ENCODE measurements at regions not wholly inside any gene's neighbourhood (a gene's known extent, or its start where the extent isn't known, plus 50 kb on each side); places are given as distances from the start of the nearest gene placed in this dataset.

DNA sequence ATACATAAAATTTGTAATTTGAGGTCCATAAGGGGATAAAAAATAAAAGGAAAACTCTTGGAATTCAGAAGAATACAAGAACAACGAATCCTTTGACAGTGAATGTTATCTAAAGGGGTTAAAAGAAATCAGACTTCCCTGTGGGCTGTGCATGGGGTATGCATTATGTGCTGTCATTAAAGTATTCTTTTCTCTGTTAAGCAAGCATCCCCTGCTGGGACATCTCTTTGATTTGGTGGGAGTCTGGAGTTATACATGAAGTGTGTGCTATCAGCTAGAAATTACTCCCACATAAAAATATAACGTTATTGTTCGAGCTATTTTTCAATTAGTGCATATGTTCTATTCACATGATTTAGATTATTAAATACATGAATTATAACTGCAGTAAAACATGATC, 195.2 kb downstream of the CENPW start:
- no peak overlapping the region for H3K27ac ChIP-seq (replicated peaks in 1 of 4)
- H3K27me3 ChIP-seq = no peaks in the 10 kb centered on the region
- H3K4me1 ChIP-seq = peaks cover 0 to 49% (median 36%) of the 10 kb centered on the region in 4 donors
- WGBS = 75% methylated on average over 3 of the region's 3 CpGs
- intact Hi-C loops (cut with DNase I) = no loop called here
- H3K36me3 ChIP-seq = no peaks in the 10 kb centered on the region
- H3K9me3 ChIP-seq = no peaks in the 10 kb centered on the region
- H3K4me3 ChIP-seq = no peak overlapping the region
- DNase-seq (ENCODE audit: extremely low spot score) = no peak
- TF ChIP-seq, protein P1, sequence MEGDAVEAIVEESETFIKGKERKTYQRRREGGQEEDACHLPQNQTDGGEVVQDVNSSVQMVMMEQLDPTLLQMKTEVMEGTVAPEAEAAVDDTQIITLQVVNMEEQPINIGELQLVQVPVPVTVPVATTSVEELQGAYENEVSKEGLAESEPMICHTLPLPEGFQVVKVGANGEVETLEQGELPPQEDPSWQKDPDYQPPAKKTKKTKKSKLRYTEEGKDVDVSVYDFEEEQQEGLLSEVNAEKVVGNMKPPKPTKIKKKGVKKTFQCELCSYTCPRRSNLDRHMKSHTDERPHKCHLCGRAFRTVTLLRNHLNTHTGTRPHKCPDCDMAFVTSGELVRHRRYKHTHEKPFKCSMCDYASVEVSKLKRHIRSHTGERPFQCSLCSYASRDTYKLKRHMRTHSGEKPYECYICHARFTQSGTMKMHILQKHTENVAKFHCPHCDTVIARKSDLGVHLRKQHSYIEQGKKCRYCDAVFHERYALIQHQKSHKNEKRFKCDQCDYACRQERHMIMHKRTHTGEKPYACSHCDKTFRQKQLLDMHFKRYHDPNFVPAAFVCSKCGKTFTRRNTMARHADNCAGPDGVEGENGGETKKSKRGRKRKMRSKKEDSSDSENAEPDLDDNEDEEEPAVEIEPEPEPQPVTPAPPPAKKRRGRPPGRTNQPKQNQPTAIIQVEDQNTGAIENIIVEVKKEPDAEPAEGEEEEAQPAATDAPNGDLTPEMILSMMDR (IDR thresholded peaks at IDR 0.05) = no peak
- TF ChIP-seq EP300 (IDR thresholded peaks at IDR 0.05) = no peak
- TF ChIP-seq POLR2AphosphoS5 (IDR thresholded peaks at IDR 0.05) = no peak
- no peak for TF ChIP-seq POLR2A (IDR thresholded peaks at IDR 0.05; ENCODE audit: low read depth)

DNA sequence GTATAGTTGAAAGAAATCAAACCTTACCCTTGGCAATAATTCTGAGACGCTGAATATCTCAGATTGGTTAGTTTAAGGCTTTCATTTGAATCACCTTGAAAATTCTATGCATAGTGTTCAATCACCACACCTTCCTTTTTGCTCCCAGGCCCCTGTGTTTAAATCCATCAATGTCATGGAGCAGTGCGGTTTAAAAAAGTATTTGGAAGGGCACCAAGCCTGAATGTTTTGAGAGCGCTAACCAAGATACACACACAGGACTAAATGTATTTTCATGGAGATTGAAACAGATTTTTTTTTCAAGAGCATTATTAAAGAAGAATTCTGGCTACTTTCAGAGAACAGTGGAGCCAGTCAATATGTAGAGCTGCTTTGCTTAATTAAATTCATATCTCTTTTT, 195.7 kb downstream of the CENPW start:
- Histone ChIP-seq H3K27ac (replicated peaks in 1 of 4) (no peak overlapping the region), H3K9me3 (no peaks in the 10 kb centered on the region), H3K36me3 (no peaks in the 10 kb centered on the region), H3K4me1 (peaks cover 0 to 45% (median 32%) of the 10 kb centered on the region in 4 donors), H3K27me3 (no peaks in the 10 kb centered on the region), H3K4me3 (no peak overlapping the region)
- TF ChIP-seq EP300 (IDR thresholded peaks at IDR 0.05) (no peak), POLR2AphosphoS5 (IDR thresholded peaks at IDR 0.05) (no peak), POLR2A (IDR thresholded peaks at IDR 0.05; ENCODE audit: low read depth) (no peak)
- TF ChIP-seq, protein P1 (IDR thresholded peaks at IDR 0.05) = no peak
- DNase-seq (ENCODE audit: extremely low spot score) = no peak
- intact Hi-C loops (cut with DNase I) = no loop called here
- 61% methylated on average over 3 of the region's 3 CpGs for WGBS

DNA sequence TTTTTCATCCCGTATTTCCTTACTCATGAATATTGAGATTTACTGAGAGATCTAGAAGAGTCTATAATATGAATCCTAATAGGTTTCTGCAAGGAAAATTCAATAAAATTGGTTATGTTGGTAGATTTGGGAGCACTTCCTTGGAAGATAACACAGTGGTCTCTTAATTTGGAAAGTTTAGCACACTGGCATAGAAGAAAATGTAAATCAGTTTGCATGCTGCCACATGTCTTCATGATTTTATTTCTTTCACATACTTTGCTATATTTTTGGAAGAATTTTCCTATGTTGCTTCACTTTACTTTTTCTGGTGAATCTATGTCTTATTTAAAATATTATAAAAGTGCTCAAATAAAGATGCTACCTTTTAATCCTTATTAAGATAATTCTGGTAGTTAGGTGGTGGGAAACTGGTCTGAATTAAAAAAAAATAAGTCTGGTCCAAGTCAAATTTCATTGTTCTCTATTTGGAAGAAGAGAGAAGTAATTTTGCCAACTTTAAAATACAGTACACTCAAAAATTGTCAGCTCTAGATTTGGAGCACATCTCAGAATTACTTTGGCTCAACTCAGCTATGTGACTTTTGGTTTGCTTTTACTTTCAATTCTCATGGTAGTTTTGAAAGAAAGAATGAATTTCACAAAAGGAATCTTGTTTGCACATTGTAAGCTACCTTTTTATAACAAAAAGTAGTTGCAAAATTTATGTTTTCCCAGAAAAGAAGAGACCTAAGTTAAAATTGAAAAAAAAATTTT, 197.3 kb downstream of the CENPW start:
- no peaks in the 10 kb centered on the region for H3K27me3 ChIP-seq
- no peak overlapping the region for H3K4me3 ChIP-seq
- peaks cover 0 to 44% (median 24%) of the 10 kb centered on the region in 4 donors for H3K4me1 ChIP-seq
- H3K27ac ChIP-seq (replicated peaks in 1 of 4) = no peak overlapping the region
- no peak for DNase-seq (ENCODE audit: extremely low spot score)
- TF ChIP-seq POLR2AphosphoS5 (IDR thresholded peaks at IDR 0.05) (no peak), EP300 (IDR thresholded peaks at IDR 0.05) (no peak), POLR2A (IDR thresholded peaks at IDR 0.05; ENCODE audit: low read depth) (no peak)
- TF ChIP-seq, protein P1 (IDR thresholded peaks at IDR 0.05) = no peak
- 88% methylated on average over 1 of the region's 1 CpG for WGBS
- no peaks in the 10 kb centered on the region for H3K9me3 ChIP-seq
- intact Hi-C loops (cut with DNase I) = no loop called here
- no peaks in the 10 kb centered on the region for H3K36me3 ChIP-seq

DNA sequence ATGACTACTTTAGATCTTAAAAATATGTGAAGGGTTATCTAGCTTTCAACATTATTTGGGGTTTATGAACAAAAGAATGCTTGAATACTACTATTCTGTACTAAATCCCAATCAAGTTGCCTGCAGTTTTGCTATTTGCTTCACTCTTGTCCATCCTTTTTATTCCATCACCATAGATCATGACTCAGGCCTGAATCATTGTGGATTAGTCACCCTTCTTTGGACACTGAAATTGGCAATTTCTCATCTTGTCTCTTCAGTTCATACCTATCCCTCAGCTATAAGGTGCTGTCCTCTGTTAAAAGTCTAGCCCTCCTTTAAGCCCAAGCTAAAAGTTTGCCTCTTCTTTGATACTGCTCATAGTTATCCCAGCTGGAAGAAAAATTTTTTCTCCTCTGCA, 199.1 kb downstream of the CENPW start:
- H3K27me3 ChIP-seq = no peaks in the 10 kb centered on the region
- no peak overlapping the region for H3K27ac ChIP-seq (replicated peaks in 1 of 4)
- TF ChIP-seq POLR2A (IDR thresholded peaks at IDR 0.05; ENCODE audit: low read depth) = no peak
- TF ChIP-seq EP300 (IDR thresholded peaks at IDR 0.05) = no peak
- TF ChIP-seq, protein P1 (IDR thresholded peaks at IDR 0.05) = no peak

DNA sequence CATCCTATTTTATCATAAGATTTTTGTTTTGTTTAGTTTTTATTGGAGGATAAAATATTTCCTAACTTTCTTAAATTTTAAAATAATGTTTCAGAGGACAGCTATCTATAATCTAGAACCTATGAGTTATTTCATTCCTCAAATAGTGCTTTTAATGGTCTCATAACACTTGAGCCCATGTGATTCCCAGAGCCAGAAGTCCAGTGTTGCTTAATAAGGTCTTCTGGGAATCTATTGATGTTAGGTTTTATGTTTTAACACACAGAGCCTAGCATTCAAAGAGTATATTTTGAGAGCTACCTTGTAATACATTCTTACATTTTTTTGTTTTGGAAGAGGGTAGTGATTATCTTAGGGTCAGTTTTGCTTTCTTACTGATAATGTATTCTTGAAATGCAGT, 200.2 kb downstream of the CENPW start:
- H3K27ac ChIP-seq (replicated peaks in 1 of 4) = no peak overlapping the region
- H3K27me3 ChIP-seq = no peaks in the 10 kb centered on the region
- no peaks in the 10 kb centered on the region for H3K9me3 ChIP-seq
- no peak overlapping the region for H3K4me3 ChIP-seq
- DNase-seq (ENCODE audit: extremely low spot score) = no peak
- TF ChIP-seq POLR2AphosphoS5 (IDR thresholded peaks at IDR 0.05) (no peak), EP300 (IDR thresholded peaks at IDR 0.05) (no peak), POLR2A (IDR thresholded peaks at IDR 0.05; ENCODE audit: low read depth) (no peak)
- TF ChIP-seq, protein P1 (IDR thresholded peaks at IDR 0.05) = no peak
- intact Hi-C loops (cut with DNase I) = no loop called here
- no peaks in the 10 kb centered on the region for H3K36me3 ChIP-seq
- H3K4me1 ChIP-seq = peaks cover 0 to 37% (median 25%) of the 10 kb centered on the region in 4 donors

More for the DNA sequence above, 199.1 kb downstream of the CENPW start:
- H3K4me1 ChIP-seq = peaks cover 0 to 44% (median 25%) of the 10 kb centered on the region in 4 donors
- no peak for DNase-seq (ENCODE audit: extremely low spot score)
- no peaks in the 10 kb centered on the region for H3K9me3 ChIP-seq
- H3K36me3 ChIP-seq = no peaks in the 10 kb centered on the region
- no peak overlapping the region for H3K4me3 ChIP-seq
- intact Hi-C loops (cut with DNase I) = no loop called here
